Thyroid gland (tissue), 4 donors: ENCODE measurements at regions not wholly inside any gene's neighbourhood (a gene's known extent, or its start where the extent isn't known, plus 50 kb on each side); places are given as distances from the start of the nearest gene placed in this dataset.

Experiments
- POLR2A ChIP-seq, 2 donors: fragments of 450-650 bp; IDR thresholded peaks; one replicate each; pipeline ENCODE4 v1.6.1; 2017; ENCODE audit warnings: antibody characterized with exemption in 2 of 2, mild to moderate bottlenecking in 2 of 2, moderate library complexity in 1 of 2
- TF ChIP-seq, protein P1 (sequence below), 6 experiments: fragments of 200-600 bp in 3 of 6; fragments of 450-650 bp in 3 of 6; sonication (generic) in 3 of 6; IDR thresholded peaks; one replicate each; pipeline ENCODE4 v1.5.1; 2016 to 2019; ENCODE audit warnings: antibody characterized with exemption in 6 of 6, mild to moderate bottlenecking in 2 of 6, inconsistent platforms in 1 of 6, moderate library complexity in 1 of 6

DNA sequence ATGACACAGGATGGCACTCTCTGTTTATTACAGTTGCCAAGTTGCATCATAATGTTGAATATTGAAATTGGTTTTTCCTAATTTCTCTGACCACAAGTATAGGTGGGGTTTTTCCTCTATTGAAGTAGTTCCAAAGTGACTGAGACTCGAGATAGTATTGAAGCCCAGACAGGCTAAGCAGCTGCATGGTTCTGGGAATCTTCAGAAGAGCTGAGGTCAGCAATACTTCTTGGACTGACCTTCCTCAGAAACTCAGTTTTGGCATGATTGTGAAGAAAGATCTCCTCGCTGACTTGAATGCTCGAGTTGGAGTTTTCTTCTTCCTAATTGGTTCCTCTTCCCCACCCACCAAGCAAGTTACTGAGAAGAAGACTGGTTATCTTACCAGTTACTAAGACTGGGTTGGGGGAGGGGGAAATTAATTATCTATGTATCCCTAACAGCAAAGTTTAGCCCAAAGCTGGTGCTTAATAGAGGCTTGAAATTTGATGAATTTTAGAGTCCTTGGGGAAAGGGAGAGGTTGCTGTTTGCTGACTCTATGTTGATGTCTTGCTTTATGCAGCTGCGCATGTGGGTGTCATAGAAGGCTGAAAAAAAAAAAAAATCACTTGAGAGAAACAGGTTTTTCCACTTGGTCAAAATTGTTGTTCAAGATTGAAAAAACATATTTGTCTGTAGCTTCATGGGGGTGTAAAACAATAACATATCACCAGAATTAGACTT lies 91.1 kb downstream of the P2RY10 start:
- TF ChIP-seq, protein P1, sequence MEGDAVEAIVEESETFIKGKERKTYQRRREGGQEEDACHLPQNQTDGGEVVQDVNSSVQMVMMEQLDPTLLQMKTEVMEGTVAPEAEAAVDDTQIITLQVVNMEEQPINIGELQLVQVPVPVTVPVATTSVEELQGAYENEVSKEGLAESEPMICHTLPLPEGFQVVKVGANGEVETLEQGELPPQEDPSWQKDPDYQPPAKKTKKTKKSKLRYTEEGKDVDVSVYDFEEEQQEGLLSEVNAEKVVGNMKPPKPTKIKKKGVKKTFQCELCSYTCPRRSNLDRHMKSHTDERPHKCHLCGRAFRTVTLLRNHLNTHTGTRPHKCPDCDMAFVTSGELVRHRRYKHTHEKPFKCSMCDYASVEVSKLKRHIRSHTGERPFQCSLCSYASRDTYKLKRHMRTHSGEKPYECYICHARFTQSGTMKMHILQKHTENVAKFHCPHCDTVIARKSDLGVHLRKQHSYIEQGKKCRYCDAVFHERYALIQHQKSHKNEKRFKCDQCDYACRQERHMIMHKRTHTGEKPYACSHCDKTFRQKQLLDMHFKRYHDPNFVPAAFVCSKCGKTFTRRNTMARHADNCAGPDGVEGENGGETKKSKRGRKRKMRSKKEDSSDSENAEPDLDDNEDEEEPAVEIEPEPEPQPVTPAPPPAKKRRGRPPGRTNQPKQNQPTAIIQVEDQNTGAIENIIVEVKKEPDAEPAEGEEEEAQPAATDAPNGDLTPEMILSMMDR (IDR thresholded peaks at IDR 0.05): no peak
- TF ChIP-seq POLR2A (IDR thresholded peaks at IDR 0.05): no peak
